WTC11 (cell line): ENCODE measurements at regions not wholly inside any gene's neighbourhood (a gene's known extent, or its start where the extent isn't known, plus 50 kb on each side); places are given as distances from the start of the nearest gene placed in this dataset.

Source experiments
- ETV6 ChIP-seq: sonication (generic); formaldehyde crosslinking; IDR thresholded peaks from 2 replicates; pipeline ENCODE4 v1.8.1; 2022; ENCODE audit warnings: mild to moderate bottlenecking, missing genetic modification reagents
- IRF1 ChIP-seq: sonication (generic); formaldehyde crosslinking; IDR thresholded peaks from 2 replicates; pipeline ENCODE4 v1.8.0; 2023; ENCODE audit warnings: missing genetic modification reagents
- JUN ChIP-seq: sonication (generic); formaldehyde crosslinking; IDR thresholded peaks from 2 replicates; pipeline ENCODE4 v1.8.0; 2023; ENCODE audit warnings: mild to moderate bottlenecking, missing genetic modification reagents
- NFYB ChIP-seq: sonication (generic); formaldehyde crosslinking; conservative IDR thresholded peaks from 2 replicates; pipeline ENCODE4 v1.8.0; 2022; ENCODE audit warnings: low read depth, missing genetic modification reagents
- NR1H2 ChIP-seq: sonication (generic); formaldehyde crosslinking; IDR thresholded peaks from 2 replicates; pipeline ENCODE4 v1.9.0; 2021; ENCODE audit warnings: mild to moderate bottlenecking, moderate library complexity, missing genetic modification reagents
- ZNF263 ChIP-seq: sonication (generic); formaldehyde crosslinking; IDR thresholded peaks from 2 replicates; pipeline ENCODE4 v1.8.1; 2022; ENCODE audit warnings: low read depth, mild to moderate bottlenecking, moderate library complexity, missing genetic modification reagents
- TF ChIP-seq, protein P1 (sequence below): fragments of 200-600 bp; IDR thresholded peaks from 2 replicates; pipeline ENCODE4 v1.8.0; 2022; ENCODE audit warnings: antibody characterized with exemption

GRCh38 chr7:68862261-68862660, 736.0 kb upstream of the AUTS2 start:
- TF ChIP-seq, protein P1, sequence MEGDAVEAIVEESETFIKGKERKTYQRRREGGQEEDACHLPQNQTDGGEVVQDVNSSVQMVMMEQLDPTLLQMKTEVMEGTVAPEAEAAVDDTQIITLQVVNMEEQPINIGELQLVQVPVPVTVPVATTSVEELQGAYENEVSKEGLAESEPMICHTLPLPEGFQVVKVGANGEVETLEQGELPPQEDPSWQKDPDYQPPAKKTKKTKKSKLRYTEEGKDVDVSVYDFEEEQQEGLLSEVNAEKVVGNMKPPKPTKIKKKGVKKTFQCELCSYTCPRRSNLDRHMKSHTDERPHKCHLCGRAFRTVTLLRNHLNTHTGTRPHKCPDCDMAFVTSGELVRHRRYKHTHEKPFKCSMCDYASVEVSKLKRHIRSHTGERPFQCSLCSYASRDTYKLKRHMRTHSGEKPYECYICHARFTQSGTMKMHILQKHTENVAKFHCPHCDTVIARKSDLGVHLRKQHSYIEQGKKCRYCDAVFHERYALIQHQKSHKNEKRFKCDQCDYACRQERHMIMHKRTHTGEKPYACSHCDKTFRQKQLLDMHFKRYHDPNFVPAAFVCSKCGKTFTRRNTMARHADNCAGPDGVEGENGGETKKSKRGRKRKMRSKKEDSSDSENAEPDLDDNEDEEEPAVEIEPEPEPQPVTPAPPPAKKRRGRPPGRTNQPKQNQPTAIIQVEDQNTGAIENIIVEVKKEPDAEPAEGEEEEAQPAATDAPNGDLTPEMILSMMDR, result no peak
- TF ChIP-seq JUN (no peak), ZNF263 (CRISPR knock-in tag) (no peak), NR1H2 (CRISPR knock-in tag) (no peak), ETV6 (no peak), NFYB (no peak), IRF1 (CRISPR knock-in tag) (no peak)
